Thyroid gland (tissue), 4 donors: ENCODE measurements at regions not wholly inside any gene's neighbourhood (a gene's known extent, or its start where the extent isn't known, plus 50 kb on each side); places are given as distances from the start of the nearest gene placed in this dataset.
A peak's percentile ranks its signal among the peaks of the same experiment; 100 is the strongest.
"Not testable (repeated sequence)": the region's sequence is repeated elsewhere in the genome, so short reads cannot be mapped to it uniquely, and the experiment has no call there.

Experiments
- DNase-seq, 2 donors: peaks; one replicate each; pipeline ENCODE4 v3.0.0-alpha.2; 2019
- H3K27ac ChIP-seq, 3 donors: fragments of 200-600 bp; sonication (generic); 1 replicate in 2 of 3; 2 replicates in 1 of 3; pipeline ENCODE4 v1.5.1; 2016 to 2019; ENCODE audit warnings: mild to moderate bottlenecking in 1 of 3, moderate library complexity in 1 of 3
- H3K27me3 ChIP-seq: fragments of 200-600 bp; sonication (generic); one replicate; pipeline ENCODE4 v1.5.1; 2019
- H3K36me3 ChIP-seq, 2 donors: fragments of 200-600 bp; sonication (generic); one replicate each; pipeline ENCODE4 v1.5.1; 2016 to 2019
- H3K4me1 ChIP-seq, 2 donors: fragments of 200-600 bp; sonication (generic); one replicate each; pipeline ENCODE4 v1.5.1; 2017 to 2019
- H3K4me3 ChIP-seq, 3 donors: fragments of 200-600 bp; sonication (generic); replicated peaks in 1 of 3; 1 replicate in 2 of 3; 2 replicates in 1 of 3; pipeline ENCODE4 v1.5.1; 2016; ENCODE audit warnings: mild to moderate bottlenecking in 1 of 3
- H3K9me3 ChIP-seq: fragments of 200-600 bp; sonication (generic); one replicate; pipeline ENCODE4 v1.5.1; 2017
- CTCF ChIP-seq, 6 experiments: fragments of 200-600 bp in 3 of 6; fragments of 450-650 bp in 3 of 6; sonication (generic) in 3 of 6; IDR thresholded peaks; one replicate each; pipeline ENCODE4 v1.5.1; 2016 to 2019; ENCODE audit warnings: antibody characterized with exemption in 6 of 6, mild to moderate bottlenecking in 2 of 6, inconsistent platforms in 1 of 6, moderate library complexity in 1 of 6
- POLR2A ChIP-seq, 2 donors: fragments of 450-650 bp; IDR thresholded peaks; one replicate each; pipeline ENCODE4 v1.6.1; 2017; ENCODE audit warnings: antibody characterized with exemption in 2 of 2, mild to moderate bottlenecking in 2 of 2, moderate library complexity in 1 of 2
- WGBS, 2 donors: methylation state at CpG; one replicate each; pipeline ENCODE4 v1.1.5; 2017; 5-methylcytosine and 5-hydroxymethylcytosine counted together
- intact Hi-C: fragments of 100-400 bp; cut with DNase I; formaldehyde crosslinking; loops from one replicate; pipeline ENCODE4 v1.15.1; 2023

- H3K36me3 ChIP-seq, H3K4me3 ChIP-seq, H3K27me3 ChIP-seq, intact Hi-C loops, H3K27ac ChIP-seq, H3K9me3 ChIP-seq, H3K4me1 ChIP-seq: not testable (repeated sequence)
- DNase-seq: peak in 1 of 2 donors; percentile 1
- WGBS, 2 donors: 94 to 95% methylated on average over 13 of the region's 13 CpGs
Measured at GRCh38 chr2:132068407-132068806, 93.3 kb downstream of the ANKRD30BL start.

- H3K27ac ChIP-seq, H3K27me3 ChIP-seq, H3K4me3 ChIP-seq, H3K4me1 ChIP-seq, intact Hi-C loops, H3K9me3 ChIP-seq, H3K36me3 ChIP-seq, DNase-seq: not testable (repeated sequence)
- 84 to 90% methylated on average over 2 of the region's 2 CpGs for WGBS, 2 donors
Measured at GRCh38 chr2:132065391-132065790, 96.4 kb downstream of the ANKRD30BL start.

DNA sequence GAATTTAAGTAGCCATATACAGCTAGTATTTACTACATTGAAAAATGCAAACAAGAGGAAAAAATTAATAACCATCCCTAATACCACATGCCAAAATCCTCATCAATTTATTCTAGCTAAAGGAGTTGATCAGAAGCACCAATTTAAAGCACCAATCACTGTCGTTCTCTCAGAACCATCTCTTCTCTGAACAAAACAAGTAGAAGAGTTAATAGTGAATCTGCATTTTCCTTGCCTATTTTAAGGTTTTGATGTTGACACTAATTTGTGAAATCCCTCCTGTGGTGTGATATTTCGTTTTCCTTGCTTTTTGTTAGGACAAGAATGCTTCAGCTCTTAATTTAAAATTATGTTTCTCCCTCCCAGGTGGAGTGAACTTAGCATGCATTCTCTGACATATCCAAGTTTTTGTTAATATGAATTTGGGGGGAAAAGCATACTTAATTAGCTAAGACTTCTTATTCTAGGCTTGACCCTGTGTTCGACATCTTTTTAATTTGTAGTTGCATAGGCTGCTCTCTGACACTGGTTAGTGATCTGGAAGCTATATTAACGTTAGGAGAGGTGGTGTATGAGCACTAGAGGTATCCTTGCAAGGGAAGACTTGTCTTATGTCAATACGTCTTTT, 122.0 kb downstream of the ANKRD30BL start:
- H3K36me3 ChIP-seq, intact Hi-C loops, H3K9me3 ChIP-seq, H3K27ac ChIP-seq, H3K27me3 ChIP-seq, H3K4me3 ChIP-seq, H3K4me1 ChIP-seq, DNase-seq: not testable (repeated sequence)
- WGBS, 2 donors: 64 to 70% methylated on average over 5 of the region's 5 CpGs

GRCh38 chr2:132038883-132039235, 122.9 kb downstream of the ANKRD30BL start:
- 11 to 22% methylated on average over 1 of the region's 1 CpG for WGBS, 2 donors
- H3K27me3 ChIP-seq, intact Hi-C loops, H3K27ac ChIP-seq, H3K9me3 ChIP-seq, H3K4me1 ChIP-seq, H3K36me3 ChIP-seq, DNase-seq: not testable (repeated sequence)
- peak overlapping the region in 1 of 3 donors; percentile 26 for H3K4me3 ChIP-seq

GRCh38 chr2:132038179-132038882, 123.4 kb downstream of the ANKRD30BL start:
- H3K4me3 ChIP-seq: peak overlapping the region in 1 of 3 donors; percentile 26
- H3K4me1 ChIP-seq: peaks cover 0 to 4% of the 10 kb centered on the region in 2 donors
- no peak overlapping the region for H3K27ac ChIP-seq
- H3K9me3 ChIP-seq: no peaks in the 10 kb centered on the region
- no peaks in the 10 kb centered on the region for H3K36me3 ChIP-seq
- intact Hi-C loops: no loop called here
- DNase-seq: no peak
- 1 to 3% methylated on average over 74 to 80 of the region's 84 CpGs for WGBS, 2 donors
- no peak for TF ChIP-seq POLR2A (IDR thresholded peaks at IDR 0.05)
- TF ChIP-seq CTCF (IDR thresholded peaks at IDR 0.05): no peak
- peaks cover 8% of the 10 kb centered on the region for H3K27me3 ChIP-seq

DNA sequence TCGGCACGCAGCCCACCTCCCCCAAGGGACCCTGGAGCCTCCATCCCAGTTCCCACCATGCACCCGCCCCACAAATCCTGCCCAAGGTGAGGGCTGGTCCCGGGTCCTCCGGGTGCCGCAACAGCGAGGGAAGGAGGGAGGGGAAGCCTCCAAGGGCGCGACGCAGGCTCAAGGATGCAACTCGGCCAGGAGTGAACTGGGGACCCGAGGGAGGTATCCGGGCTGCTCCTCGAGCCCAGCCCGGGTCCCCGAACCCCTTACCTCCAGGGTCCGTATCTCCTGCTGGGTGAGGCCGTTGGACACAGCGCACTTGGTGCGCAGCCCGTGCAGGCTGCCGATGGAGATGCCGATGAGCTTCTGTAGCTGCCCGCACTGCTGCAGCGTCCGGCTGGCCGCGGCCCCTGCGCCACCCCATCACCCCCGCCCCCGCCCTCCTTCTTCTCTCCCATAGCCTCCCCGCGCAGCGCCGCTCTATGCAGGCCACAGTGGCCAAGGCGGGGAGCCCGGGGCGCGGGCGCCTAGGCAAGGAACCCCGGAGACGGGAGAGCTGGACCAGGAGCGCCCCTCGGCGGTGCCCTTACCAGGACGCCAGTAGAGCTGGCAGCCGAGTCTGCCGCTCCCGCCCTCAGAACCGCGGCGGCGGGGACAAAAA, 124.1 kb downstream of the ANKRD30BL start:
- H3K9me3 ChIP-seq: no peaks in the 10 kb centered on the region
- no peak overlapping the region for H3K27ac ChIP-seq
- H3K27me3 ChIP-seq: peaks cover 8% of the 10 kb centered on the region
- WGBS, 2 donors: 15 to 29% methylated on average over 4 to 11 of the region's 53 CpGs
- peak; percentile 3 to 5 for DNase-seq
- intact Hi-C loops: no loop called here
- H3K4me1 ChIP-seq: peaks cover 0 to 4% of the 10 kb centered on the region in 2 donors
- H3K4me3 ChIP-seq: peak overlapping the region in 1 of 3 donors; percentile 26
- no peak for TF ChIP-seq POLR2A (IDR thresholded peaks at IDR 0.05)
- TF ChIP-seq CTCF (IDR thresholded peaks at IDR 0.05): no peak
- no peaks in the 10 kb centered on the region for H3K36me3 ChIP-seq

DNA sequence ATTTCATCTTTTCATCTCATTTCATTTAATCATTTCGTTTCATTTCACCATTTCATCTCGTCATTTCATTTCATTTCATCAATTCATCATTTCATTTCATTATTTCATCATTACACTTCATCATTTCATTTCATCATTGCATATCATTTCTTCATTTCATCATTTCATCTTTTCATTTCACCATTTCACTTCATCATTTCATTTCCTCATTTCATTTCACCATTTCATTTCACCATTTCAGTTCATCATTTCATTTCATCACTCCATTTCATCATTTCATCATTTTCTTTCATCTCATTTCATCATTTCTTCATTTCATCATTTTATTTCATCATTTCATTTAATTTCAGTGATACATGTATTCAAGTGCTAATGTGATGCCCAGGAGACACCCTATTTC, 127.1 kb downstream of the ANKRD30BL start:
- DNase-seq: no peak
- peaks cover 0 to 4% of the 10 kb centered on the region in 2 donors for H3K4me1 ChIP-seq
- intact Hi-C loops: no loop called here
- no peaks in the 10 kb centered on the region for H3K9me3 ChIP-seq
- WGBS, 2 donors: 63 to 91% methylated on average over 2 of the region's 2 CpGs
- TF ChIP-seq CTCF (IDR thresholded peaks at IDR 0.05) (no peak), POLR2A (IDR thresholded peaks at IDR 0.05) (no peak)
- H3K27me3 ChIP-seq: peaks cover 8% of the 10 kb centered on the region
- H3K4me3 ChIP-seq: no peak overlapping the region
- no peaks in the 10 kb centered on the region for H3K36me3 ChIP-seq
- H3K27ac ChIP-seq: no peak overlapping the region
